Liver (tissue), 8 donors: ENCODE measurements at regions not wholly inside any gene's neighbourhood (a gene's known extent, or its start where the extent isn't known, plus 50 kb on each side); places are given as distances from the start of the nearest gene placed in this dataset.

ENCODE experiments used
- DNase-seq: peaks from one replicate; pipeline ENCODE4 v3.0.0-alpha.2; 2017; ENCODE audit warnings: low spot score
- H3K27ac ChIP-seq, 2 donors: one replicate each; pipeline ENCODE4 v1.7.0; 2013; ENCODE audit warnings: inconsistent platforms in 2 of 2, low read length in 2 of 2, control low read depth in 1 of 2, low read depth in 1 of 2, mild to moderate bottlenecking in 1 of 2
- H3K27me3 ChIP-seq, 4 donors: one replicate each; pipeline versions ENCODE4 v1.6.1 to v1.7.0; 2013; ENCODE audit warnings: low read length in 3 of 4, inconsistent platforms in 1 of 4, mild to moderate bottlenecking in 1 of 4, moderate library complexity in 1 of 4; ENCODE audit not compliant: control insufficient read depth in 4 of 4, insufficient read depth in 4 of 4
- H3K36me3 ChIP-seq, 4 donors: one replicate each; pipeline versions ENCODE4 v1.6.1 to v1.7.0; 2013; ENCODE audit warnings: low read length in 3 of 4, mild to moderate bottlenecking in 3 of 4, low read depth in 1 of 4, moderate library complexity in 1 of 4; ENCODE audit not compliant: control insufficient read depth in 4 of 4, insufficient read depth in 3 of 4
- H3K4me1 ChIP-seq, 4 donors: one replicate each; pipeline versions ENCODE4 v1.6.1 to v1.7.0; 2013; ENCODE audit warnings: low read length in 3 of 4, mild to moderate bottlenecking in 3 of 4, moderate library complexity in 1 of 4; ENCODE audit not compliant: control insufficient read depth in 4 of 4, insufficient read depth in 4 of 4
- H3K4me3 ChIP-seq, 3 donors: one replicate each; pipeline versions ENCODE4 v1.6.1 to v1.7.0; 2013; ENCODE audit warnings: low read length in 3 of 3, control low read depth in 1 of 3, low read depth in 1 of 3, mild to moderate bottlenecking in 1 of 3
- H3K9ac ChIP-seq, 2 donors: one replicate each; pipeline ENCODE4 v1.7.0; 2013; ENCODE audit warnings: low read length in 2 of 2, mild to moderate bottlenecking in 2 of 2, moderate library complexity in 2 of 2, control low read depth in 1 of 2, low read depth in 1 of 2
- H3K9me3 ChIP-seq, 4 donors: one replicate each; pipeline versions ENCODE4 v1.6.1 to v1.7.0; 2013; ENCODE audit warnings: low read length in 3 of 4; ENCODE audit not compliant: control insufficient read depth in 4 of 4
- ATF3 ChIP-seq: IDR thresholded peaks from 2 replicates; pipeline ENCODE4 v1.6.1; 2016; ENCODE audit warnings: antibody characterized with exemption
- CTCF ChIP-seq: fragments of 150-350 bp; IDR thresholded peaks from 2 replicates; pipeline ENCODE4 v1.5.1; 2017; ENCODE audit warnings: improper control_type of control experiment, low read depth, low read length; ENCODE audit not compliant: missing input control
- EGR1 ChIP-seq, 2 donors: IDR thresholded peaks; 2 replicates each; pipeline ENCODE4 v1.6.1; 2016 to 2018; ENCODE audit warnings: antibody characterized with exemption in 2 of 2, low read depth in 2 of 2
- FOXA1 ChIP-seq: IDR thresholded peaks from 2 replicates; pipeline ENCODE4 v1.6.1; 2016; ENCODE audit warnings: antibody characterized with exemption
- FOXA2 ChIP-seq: IDR thresholded peaks from 2 replicates; pipeline ENCODE4 v1.6.1; 2016; ENCODE audit warnings: antibody characterized with exemption
- GABPA ChIP-seq, 2 donors: IDR thresholded peaks in 1 of 2; conservative IDR thresholded peaks in 1 of 2; 2 replicates each; pipeline ENCODE4 v1.6.1; 2016; ENCODE audit warnings: antibody characterized with exemption in 2 of 2, mild to moderate bottlenecking in 1 of 2, moderate library complexity in 1 of 2
- HNF4A ChIP-seq, 2 donors: conservative IDR thresholded peaks; 2 replicates each; pipeline ENCODE4 v1.6.1; 2016; ENCODE audit warnings: antibody characterized with exemption in 2 of 2, mild to moderate bottlenecking in 2 of 2
- HNF4G ChIP-seq: IDR thresholded peaks from 2 replicates; pipeline ENCODE4 v1.6.1; 2016; ENCODE audit warnings: antibody characterized with exemption
- JUND ChIP-seq, 2 donors: IDR thresholded peaks; 2 replicates each; pipeline ENCODE4 v1.6.1; 2016; ENCODE audit warnings: antibody characterized with exemption in 2 of 2
- MAX ChIP-seq: IDR thresholded peaks from 2 replicates; pipeline ENCODE4 v1.6.1; 2016; ENCODE audit warnings: antibody characterized with exemption
- NR2F2 ChIP-seq: IDR thresholded peaks from 2 replicates; pipeline ENCODE4 v1.6.1; 2016; ENCODE audit warnings: antibody characterized with exemption
- REST ChIP-seq: IDR thresholded peaks from 2 replicates; pipeline ENCODE4 v1.6.1; 2016; ENCODE audit warnings: antibody characterized with exemption, mild to moderate bottlenecking
- RXRA ChIP-seq, 2 donors: IDR thresholded peaks; 2 replicates each; pipeline ENCODE4 v1.6.1; 2017 to 2018; ENCODE audit warnings: antibody characterized with exemption in 2 of 2, mild to moderate bottlenecking in 1 of 2
- SP1 ChIP-seq: IDR thresholded peaks from 2 replicates; pipeline ENCODE4 v1.6.1; 2018; ENCODE audit warnings: antibody characterized with exemption, mild to moderate bottlenecking
- YY1 ChIP-seq: IDR thresholded peaks from 2 replicates; pipeline ENCODE4 v1.6.1; 2016; ENCODE audit warnings: antibody characterized with exemption, mild to moderate bottlenecking
- ZBTB33 ChIP-seq: IDR thresholded peaks from 2 replicates; pipeline ENCODE4 v1.6.1; 2016; ENCODE audit warnings: antibody characterized with exemption
- WGBS: extraction: QIAGEN DNeasy Blood & Tissue Kit; methylation state at CpG from one replicate; pipeline ENCODE4 v1.1.7; 2013; 5-methylcytosine and 5-hydroxymethylcytosine counted together
- donor health status: healthy.
- donor health status: healthy.
- donor health status: healthy.
- donor health status: healthy.
- donor health status: healthy.

- no peak for TF ChIP-seq ATF3
These were observed 60.0 kb upstream of the SSX2IP start (continued) for GRCh38 chr1:84750110-84750730.

GRCh38 chr1:84749427-84749826 is 59.2 kb upstream of the SSX2IP start:
- Histone ChIP-seq H3K27me3 (no peaks in the 10 kb centered on the region), H3K9me3 (no peaks in the 10 kb centered on the region), H3K4me3 (no peak overlapping the region), H3K9ac (no peak overlapping the region), H3K36me3 (no peaks in the 10 kb centered on the region), H3K27ac (no peak overlapping the region), H3K4me1 (peaks cover 0 to 3% (median 0%) of the 10 kb centered on the region in 4 donors)
- no peak for DNase-seq
- TF ChIP-seq YY1, result no peak
- TF ChIP-seq SP1, result no peak
- no peak for TF ChIP-seq MAX
- no peak for TF ChIP-seq HNF4G
- no peak for TF ChIP-seq ATF3
- TF ChIP-seq REST, result no peak
- no peak for TF ChIP-seq FOXA1
- TF ChIP-seq EGR1 (IDR thresholded peaks at IDR 0.05; ENCODE audit: low read depth in 2 of 2), result no peak
- no peak for TF ChIP-seq ZBTB33
- no peak for TF ChIP-seq RXRA (IDR thresholded peaks at IDR 0.05)
- TF ChIP-seq CTCF, result no peak
- TF ChIP-seq FOXA2, result no peak
- no peak for TF ChIP-seq JUND (IDR thresholded peaks at IDR 0.05)
- no peak for TF ChIP-seq HNF4A (conservative IDR thresholded peaks at IDR 0.05)
- no peak for TF ChIP-seq GABPA (IDR thresholded peaks at IDR 0.05 in 1 of 2, conservative IDR thresholded peaks at IDR 0.05 in 1 of 2)
- no peak for TF ChIP-seq NR2F2
- 95% methylated on average over 2 of the region's 2 CpGs for WGBS
